ENCODE measurements at regions not wholly inside any gene's neighbourhood (a gene's known extent, or its start where the extent isn't known, plus 50 kb on each side); places are given as distances from the start of the nearest gene placed in this dataset.

- TF ChIP-seq CTCF (IDR thresholded peaks at IDR 0.05; ENCODE audit: low read length) (no peak), EZH2 (optimal IDR thresholded peaks at IDR 0.05; ENCODE audit: low read depth, low read length) (no peak), EZH2phosphoT487 (IDR thresholded peaks at IDR 0.05; ENCODE audit: low read length) (no peak)
Measured at GRCh38 chr3:178200316-178200715, 335.9 kb upstream of the KCNMB2 start.

Measured in MM.1S (cell line).